GM12891 (cell line): ENCODE measurements at regions not wholly inside any gene's neighbourhood (a gene's known extent, or its start where the extent isn't known, plus 50 kb on each side); places are given as distances from the start of the nearest gene placed in this dataset.

Experiments used
- PAX5 ChIP-seq: IDR thresholded peaks from 2 replicates; pipeline ENCODE4 v1.6.1; 2011; ENCODE audit warnings: low read length, moderate library complexity, mild to moderate bottlenecking; ENCODE audit not compliant: insufficient read depth, severe bottlenecking
- POLR2A ChIP-seq: IDR thresholded peaks from 2 replicates; pipeline ENCODE4 v1.6.1; 2011; ENCODE audit warnings: low read depth, low read length, control low read depth
- POLR2AphosphoS5 ChIP-seq: IDR thresholded peaks from 2 replicates; pipeline ENCODE4 v1.6.1; 2011; ENCODE audit warnings: low read depth, low read length, control low read depth
- POU2F2 ChIP-seq: IDR thresholded peaks from 2 replicates; pipeline ENCODE4 v1.6.1; 2011; ENCODE audit warnings: low read depth, mild to moderate bottlenecking, control low read depth, low read length, moderate library complexity
- SPI1 ChIP-seq: IDR thresholded peaks from 2 replicates; pipeline ENCODE4 v1.6.1; 2011; ENCODE audit warnings: low read depth, low read length, control low read depth
- TAF1 ChIP-seq: IDR thresholded peaks from 2 replicates; pipeline ENCODE4 v1.6.1; 2011; ENCODE audit warnings: low read depth, low read length, control low read depth

GRCh38 chr14:38016497-38016896 lies 191.2 kb upstream of the SSTR1 start:
- no peak for TF ChIP-seq SPI1
- TF ChIP-seq POLR2A: no peak
- TF ChIP-seq POLR2AphosphoS5: no peak
- TF ChIP-seq TAF1: no peak
- no peak for TF ChIP-seq POU2F2
- TF ChIP-seq PAX5: no peak
